ENCODE measurements at regions not wholly inside any gene's neighbourhood (a gene's known extent, or its start where the extent isn't known, plus 50 kb on each side); places are given as distances from the start of the nearest gene placed in this dataset.

DNA sequence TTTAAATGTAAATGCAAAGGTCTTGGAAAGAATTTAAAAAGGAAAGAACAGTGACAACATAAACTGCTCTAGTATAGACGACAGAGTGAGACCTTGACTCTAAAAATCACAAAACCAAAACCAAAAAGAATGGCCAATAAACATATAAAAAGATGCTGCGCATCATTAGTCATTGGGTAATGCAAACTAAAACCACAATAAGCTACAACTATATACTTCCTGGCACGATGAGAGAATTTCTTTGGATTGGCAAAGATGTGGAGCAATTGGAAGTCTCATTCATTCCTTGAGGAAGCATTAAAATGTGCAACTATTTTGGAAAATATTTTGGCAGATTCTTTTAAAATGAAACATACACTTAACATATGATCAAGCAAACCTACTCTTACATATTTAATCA is 98.7 kb upstream of the ZPLD1 start (continued):
- TF ChIP-seq, protein P1, sequence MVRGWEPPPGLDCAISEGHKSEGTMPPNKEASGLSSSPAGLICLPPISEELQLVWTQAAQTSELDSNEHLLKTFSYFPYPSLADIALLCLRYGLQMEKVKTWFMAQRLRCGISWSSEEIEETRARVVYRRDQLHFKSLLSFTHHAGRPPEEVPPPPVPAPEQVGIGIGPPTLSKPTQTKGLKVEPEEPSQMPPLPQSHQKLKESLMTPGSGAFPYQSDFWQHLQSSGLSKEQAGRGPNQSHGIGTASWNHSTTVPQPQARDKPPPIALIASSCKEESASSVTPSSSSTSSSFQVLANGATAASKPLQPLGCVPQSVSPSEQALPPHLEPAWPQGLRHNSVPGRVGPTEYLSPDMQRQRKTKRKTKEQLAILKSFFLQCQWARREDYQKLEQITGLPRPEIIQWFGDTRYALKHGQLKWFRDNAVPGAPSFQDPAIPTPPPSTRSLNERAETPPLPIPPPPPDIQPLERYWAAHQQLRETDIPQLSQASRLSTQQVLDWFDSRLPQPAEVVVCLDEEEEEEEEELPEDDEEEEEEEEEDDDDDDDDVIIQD (CRISPR knock-in tag; IDR thresholded peaks at IDR 0.05; ENCODE audit: low read depth) = no peak
- no peak for TF ChIP-seq ZNF781 (CRISPR knock-in tag; IDR thresholded peaks at IDR 0.05; ENCODE audit: borderline replicate concordance, not compliant biosample characterization)

DNA sequence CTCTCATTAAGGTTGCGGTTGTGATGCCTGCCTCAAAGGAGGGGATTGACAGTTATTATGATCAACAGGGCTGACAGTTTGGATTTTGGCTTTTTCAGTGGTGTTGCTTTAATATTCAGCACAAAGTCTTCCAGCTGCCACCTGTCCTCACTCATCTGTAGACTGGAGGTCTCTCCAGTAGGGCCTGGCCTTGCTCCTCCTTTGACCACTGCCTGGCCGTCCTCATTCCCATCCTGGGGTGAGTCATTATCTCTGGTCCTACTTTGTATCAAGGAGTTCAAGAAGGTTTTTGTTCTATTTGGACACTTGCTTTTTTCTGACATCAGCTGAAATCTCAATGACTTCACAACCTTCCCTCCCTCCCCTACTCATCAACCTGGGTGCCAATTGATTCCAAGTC is 95.1 kb upstream of the ZPLD1 start:
- WGBS (ENCODE audit: low lambda C conversion rate) = 50% methylated on average over 2 of the region's 2 CpGs
- no peak for FAIRE-seq
- ChIA-PET POLR2A (no interaction called here), CTCF (ENCODE audit: low intra/inter-chr PET ratio, low total read pairs) (no interaction called here)
- no peak for ATAC-seq
- no peaks in the 10 kb centered on the region for H3K4me1 ChIP-seq (ENCODE audit: insufficient read depth, low read length)
- H3K9me3 ChIP-seq (ENCODE audit: low read length) = no peaks in the 10 kb centered on the region
- no peak overlapping the region for H3K27ac ChIP-seq (ENCODE audit: extremely low read length, insufficient read depth, low read length)
- in situ Hi-C loops (cut with HindIII; ENCODE audit: extremely low pct_ligation_motif_present, low pct_unique_long_range_greater_than_20kb) (no loop called here), intact Hi-C loops (cut with micrococcal nuclease; ENCODE audit: unreplicated experiment) (no loop called here)
- no peaks in the 10 kb centered on the region for H3K79me2 ChIP-seq (ENCODE audit: insufficient read depth, low read length)
- no peak overlapping the region for H3K4me3 ChIP-seq (replicated peaks in 1 of 3; ENCODE audit: insufficient read depth in 1 of 3, low read depth in 2 of 3, low read length in 3 of 3)
- no TSS peak for BruUV-seq (replicated peaks)
- no peaks in the 10 kb centered on the region for H3K36me3 ChIP-seq (replicated peaks in 1 of 2; ENCODE audit: control insufficient read depth in 1 of 2, insufficient read depth in 2 of 2, low read length in 2 of 2)
- no peaks in the 10 kb centered on the region for H3K27me3 ChIP-seq (ENCODE audit: control insufficient read depth in 1 of 2, insufficient read depth in 2 of 2, low read length in 2 of 2)
- H4K20me1 ChIP-seq (ENCODE audit: insufficient read depth, low read length) = no peaks in the 10 kb centered on the region
- no peak overlapping the region for H3K9ac ChIP-seq (ENCODE audit: insufficient read depth, low read depth, low read length)
- no peak overlapping the region for H2AFZ ChIP-seq (ENCODE audit: low read length)
- no peak overlapping the region for H3K4me2 ChIP-seq (ENCODE audit: low read depth, low read length)
- no peak for DNase-seq (ENCODE audit: low spot score)
- TF ChIP-seq KLF13 (CRISPR knock-in tag; IDR thresholded peaks at IDR 0.05) = no peak
- no peak for TF ChIP-seq ZNF7 (CRISPR knock-in tag; IDR thresholded peaks at IDR 0.05)
- TF ChIP-seq ZNF577 (CRISPR knock-in tag; IDR thresholded peaks at IDR 0.05; ENCODE audit: borderline replicate concordance, low read depth) = no peak
- TF ChIP-seq ZNF557 (CRISPR knock-in tag; IDR thresholded peaks at IDR 0.05) = no peak
- TF ChIP-seq, protein P2, sequence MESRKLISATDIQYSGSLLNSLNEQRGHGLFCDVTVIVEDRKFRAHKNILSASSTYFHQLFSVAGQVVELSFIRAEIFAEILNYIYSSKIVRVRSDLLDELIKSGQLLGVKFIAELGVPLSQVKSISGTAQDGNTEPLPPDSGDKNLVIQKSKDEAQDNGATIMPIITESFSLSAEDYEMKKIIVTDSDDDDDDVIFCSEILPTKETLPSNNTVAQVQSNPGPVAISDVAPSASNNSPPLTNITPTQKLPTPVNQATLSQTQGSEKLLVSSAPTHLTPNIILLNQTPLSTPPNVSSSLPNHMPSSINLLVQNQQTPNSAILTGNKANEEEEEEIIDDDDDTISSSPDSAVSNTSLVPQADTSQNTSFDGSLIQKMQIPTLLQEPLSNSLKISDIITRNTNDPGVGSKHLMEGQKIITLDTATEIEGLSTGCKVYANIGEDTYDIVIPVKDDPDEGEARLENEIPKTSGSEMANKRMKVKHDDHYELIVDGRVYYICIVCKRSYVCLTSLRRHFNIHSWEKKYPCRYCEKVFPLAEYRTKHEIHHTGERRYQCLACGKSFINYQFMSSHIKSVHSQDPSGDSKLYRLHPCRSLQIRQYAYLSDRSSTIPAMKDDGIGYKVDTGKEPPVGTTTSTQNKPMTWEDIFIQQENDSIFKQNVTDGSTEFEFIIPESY (CRISPR knock-in tag; IDR thresholded peaks at IDR 0.05) = no peak
- no peak for TF ChIP-seq ZC3H4 (CRISPR knock-in tag; IDR thresholded peaks at IDR 0.05; ENCODE audit: borderline replicate concordance)
- no peak for TF ChIP-seq AKAP8 (CRISPR knock-in tag; IDR thresholded peaks at IDR 0.05)
- TF ChIP-seq, protein P3, sequence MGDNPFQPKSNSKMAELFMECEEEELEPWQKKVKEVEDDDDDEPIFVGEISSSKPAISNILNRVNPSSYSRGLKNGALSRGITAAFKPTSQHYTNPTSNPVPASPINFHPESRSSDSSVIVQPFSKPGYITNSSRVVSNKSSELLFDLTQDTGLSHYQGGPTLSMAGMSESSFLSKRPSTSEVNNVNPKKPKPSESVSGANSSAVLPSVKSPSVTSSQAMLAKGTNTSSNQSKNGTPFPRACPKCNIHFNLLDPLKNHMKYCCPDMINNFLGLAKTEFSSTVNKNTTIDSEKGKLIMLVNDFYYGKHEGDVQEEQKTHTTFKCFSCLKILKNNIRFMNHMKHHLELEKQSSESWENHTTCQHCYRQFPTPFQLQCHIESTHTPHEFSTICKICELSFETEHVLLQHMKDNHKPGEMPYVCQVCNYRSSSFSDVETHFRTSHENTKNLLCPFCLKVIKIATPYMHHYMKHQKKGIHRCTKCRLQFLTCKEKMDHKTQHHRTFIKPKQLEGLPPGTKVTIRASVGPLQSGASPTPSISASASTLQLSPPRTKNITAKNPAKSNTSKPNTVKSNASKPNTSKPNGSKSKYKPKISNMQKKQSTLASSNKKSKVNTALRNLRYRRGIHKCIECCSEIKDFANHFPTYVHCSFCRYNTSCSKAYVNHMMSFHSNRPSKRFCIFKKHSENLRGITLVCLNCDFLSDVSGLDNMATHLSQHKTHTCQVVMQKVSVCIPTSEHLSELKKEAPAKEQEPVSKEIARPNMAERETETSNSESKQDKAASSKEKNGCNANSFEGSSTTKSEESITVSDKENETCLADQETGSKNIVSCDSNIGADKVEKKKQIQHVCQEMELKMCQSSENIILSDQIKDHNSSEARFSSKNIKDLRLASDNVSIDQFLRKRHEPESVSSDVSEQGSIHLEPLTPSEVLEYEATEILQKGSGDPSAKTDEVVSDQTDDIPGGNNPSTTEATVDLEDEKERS (CRISPR knock-in tag; IDR thresholded peaks at IDR 0.05) = no peak
- no peak for TF ChIP-seq SMAD3 (CRISPR knock-in tag; IDR thresholded peaks at IDR 0.05)
- no peak for TF ChIP-seq NFE2 (CRISPR knock-in tag; IDR thresholded peaks at IDR 0.05)
- no peak for TF ChIP-seq WIZ (CRISPR knock-in tag; IDR thresholded peaks at IDR 0.05)
- TF ChIP-seq ZBTB7B (CRISPR knock-in tag; IDR thresholded peaks at IDR 0.05) = no peak
- TF ChIP-seq REL (CRISPR knock-in tag; conservative IDR thresholded peaks at IDR 0.05) = no peak
